22Rv1 (cell line): ENCODE measurements at regions not wholly inside any gene's neighbourhood (a gene's known extent, or its start where the extent isn't known, plus 50 kb on each side); places are given as distances from the start of the nearest gene placed in this dataset.

Source experiments
- ZFX ChIP-seq: fragments of 450-650 bp; IDR thresholded peaks from 2 replicates; pipeline ENCODE4 v1.6.1; 2017; ENCODE audit warnings: antibody characterized with exemption, borderline replicate concordance
- TF ChIP-seq, protein P1 (sequence below): fragments of 450-650 bp; IDR thresholded peaks from 2 replicates; pipeline ENCODE4 v1.5.1; 2017; ENCODE audit warnings: mild to moderate bottlenecking

DNA sequence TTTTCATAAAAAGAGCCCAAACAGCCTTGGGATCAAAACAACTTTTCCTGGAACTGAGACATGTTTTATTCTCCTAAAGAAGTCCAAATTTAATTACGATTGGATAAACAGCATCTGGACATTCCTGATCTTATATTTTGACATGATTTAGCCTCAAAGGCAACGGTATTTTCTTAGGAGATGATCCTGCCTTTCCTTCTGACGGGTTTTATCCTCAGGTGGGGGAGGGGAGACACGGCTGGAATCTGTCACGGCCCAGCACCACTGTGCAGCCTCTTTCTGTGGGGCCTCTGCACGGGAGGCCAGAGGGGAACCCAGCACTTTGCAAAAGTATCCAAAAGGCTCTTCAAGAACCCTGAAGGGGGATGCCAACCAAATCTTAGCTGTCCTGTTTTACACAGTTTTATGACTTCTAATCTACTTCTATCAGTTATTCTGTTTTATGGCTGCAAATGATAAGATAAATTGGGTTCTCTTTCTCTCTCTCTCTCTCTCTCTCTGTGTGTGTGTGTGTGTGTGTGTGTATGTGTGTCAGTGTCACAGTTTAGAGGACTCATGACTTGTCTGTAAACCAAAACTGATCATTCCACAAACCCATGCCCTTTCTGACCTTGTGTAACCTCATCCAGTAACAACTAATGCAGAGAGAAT is 321.1 kb upstream of the NPVF start:
- TF ChIP-seq, protein P1, sequence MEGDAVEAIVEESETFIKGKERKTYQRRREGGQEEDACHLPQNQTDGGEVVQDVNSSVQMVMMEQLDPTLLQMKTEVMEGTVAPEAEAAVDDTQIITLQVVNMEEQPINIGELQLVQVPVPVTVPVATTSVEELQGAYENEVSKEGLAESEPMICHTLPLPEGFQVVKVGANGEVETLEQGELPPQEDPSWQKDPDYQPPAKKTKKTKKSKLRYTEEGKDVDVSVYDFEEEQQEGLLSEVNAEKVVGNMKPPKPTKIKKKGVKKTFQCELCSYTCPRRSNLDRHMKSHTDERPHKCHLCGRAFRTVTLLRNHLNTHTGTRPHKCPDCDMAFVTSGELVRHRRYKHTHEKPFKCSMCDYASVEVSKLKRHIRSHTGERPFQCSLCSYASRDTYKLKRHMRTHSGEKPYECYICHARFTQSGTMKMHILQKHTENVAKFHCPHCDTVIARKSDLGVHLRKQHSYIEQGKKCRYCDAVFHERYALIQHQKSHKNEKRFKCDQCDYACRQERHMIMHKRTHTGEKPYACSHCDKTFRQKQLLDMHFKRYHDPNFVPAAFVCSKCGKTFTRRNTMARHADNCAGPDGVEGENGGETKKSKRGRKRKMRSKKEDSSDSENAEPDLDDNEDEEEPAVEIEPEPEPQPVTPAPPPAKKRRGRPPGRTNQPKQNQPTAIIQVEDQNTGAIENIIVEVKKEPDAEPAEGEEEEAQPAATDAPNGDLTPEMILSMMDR: no peak
- no peak for TF ChIP-seq ZFX
